ENCODE measurements at regions not wholly inside any gene's neighbourhood (a gene's known extent, or its start where the extent isn't known, plus 50 kb on each side); places are given as distances from the start of the nearest gene placed in this dataset.

- H3K9me1 ChIP-seq (ENCODE audit: control insufficient read depth, extremely low read depth, insufficient read depth, low read length): no peaks in the 10 kb centered on the region
- no peaks in the 10 kb centered on the region for H3K9me3 ChIP-seq (ENCODE audit: control insufficient read depth, low read depth, low read length)
- dilution Hi-C loops (cut with MboI; ENCODE audit: extremely low pct_ligation_motif_present, low sequenced_read_pairs): no loop called here
- H3K4me3 ChIP-seq (ENCODE audit: control insufficient read depth in 2 of 3, extremely low read depth in 1 of 3, insufficient read depth in 2 of 3, low read depth in 1 of 3, low read length in 3 of 3): no peak overlapping the region
- no peaks in the 10 kb centered on the region for H3K27me3 ChIP-seq (ENCODE audit: control insufficient read depth, extremely low read depth, insufficient read depth, low read length)
- TF ChIP-seq CTCF (optimal IDR thresholded peaks at IDR 0.05 in 1 of 3, IDR thresholded peaks at IDR 0.05 in 1 of 3, conservative IDR thresholded peaks at IDR 0.05 in 1 of 3; ENCODE audit: extremely low read depth in 1 of 3, insufficient read depth in 2 of 3, low read length in 3 of 3): no peak
- TF ChIP-seq EZH2 (IDR thresholded peaks at IDR 0.05; ENCODE audit: low read length): no peak
- no peak for DNase-seq (ENCODE audit: low read depth, low spot score)
- H3K9ac ChIP-seq (ENCODE audit: control insufficient read depth, extremely low read depth, insufficient read depth, low read length): no peak overlapping the region
- no peaks in the 10 kb centered on the region for H3K79me2 ChIP-seq (ENCODE audit: control insufficient read depth, insufficient read depth, low read length)
- no peaks in the 10 kb centered on the region for H3K36me3 ChIP-seq (ENCODE audit: control insufficient read depth in 2 of 2, extremely low read depth in 1 of 2, insufficient read depth in 2 of 2, low read length in 2 of 2)
- no peak overlapping the region for H3K27ac ChIP-seq (ENCODE audit: control insufficient read depth, insufficient read depth, low read length)
- H2AFZ ChIP-seq (ENCODE audit: control insufficient read depth, low read length): no peak overlapping the region
- no peaks in the 10 kb centered on the region for H4K20me1 ChIP-seq (ENCODE audit: control insufficient read depth, extremely low read depth, insufficient read depth, low read length)
- no peak overlapping the region for H3K4me2 ChIP-seq (ENCODE audit: control insufficient read depth, extremely low read depth, insufficient read depth, low read depth, low read length)
- FAIRE-seq: no peak
- no peaks in the 10 kb centered on the region for H3K4me1 ChIP-seq (ENCODE audit: control insufficient read depth, extremely low read depth, insufficient read depth, low read length)
These were observed 161.4 kb upstream of the FBXL7 start for GRCh38 chr5:15338546-15338945.

GRCh38 chr5:15334551-15335266 is 165.3 kb upstream of the FBXL7 start:
- H3K27me3 ChIP-seq (ENCODE audit: control insufficient read depth, extremely low read depth, insufficient read depth, low read length): no peaks in the 10 kb centered on the region
- dilution Hi-C loops (cut with MboI; ENCODE audit: extremely low pct_ligation_motif_present, low sequenced_read_pairs): no loop called here
- H3K36me3 ChIP-seq (ENCODE audit: control insufficient read depth in 2 of 2, extremely low read depth in 1 of 2, insufficient read depth in 2 of 2, low read length in 2 of 2): no peaks in the 10 kb centered on the region
- DNase-seq (ENCODE audit: low read depth, low spot score): no peak
- no peak overlapping the region for H2AFZ ChIP-seq (ENCODE audit: control insufficient read depth, low read length)
- no peak for FAIRE-seq
- no peak overlapping the region for H3K4me2 ChIP-seq (ENCODE audit: control insufficient read depth, extremely low read depth, insufficient read depth, low read depth, low read length)
- no peak overlapping the region for H3K9ac ChIP-seq (ENCODE audit: control insufficient read depth, extremely low read depth, insufficient read depth, low read length)
- H3K9me3 ChIP-seq (ENCODE audit: control insufficient read depth, low read depth, low read length): no peaks in the 10 kb centered on the region
- no peaks in the 10 kb centered on the region for H3K9me1 ChIP-seq (ENCODE audit: control insufficient read depth, extremely low read depth, insufficient read depth, low read length)
- H3K4me1 ChIP-seq (ENCODE audit: control insufficient read depth, extremely low read depth, insufficient read depth, low read length): no peaks in the 10 kb centered on the region
- H3K79me2 ChIP-seq (ENCODE audit: control insufficient read depth, insufficient read depth, low read length): no peaks in the 10 kb centered on the region
- TF ChIP-seq EZH2 (IDR thresholded peaks at IDR 0.05; ENCODE audit: low read length) (no peak), CTCF (optimal IDR thresholded peaks at IDR 0.05 in 1 of 3, IDR thresholded peaks at IDR 0.05 in 1 of 3, conservative IDR thresholded peaks at IDR 0.05 in 1 of 3; ENCODE audit: extremely low read depth in 1 of 3, insufficient read depth in 2 of 3, low read length in 3 of 3) (no peak)
- H4K20me1 ChIP-seq (ENCODE audit: control insufficient read depth, extremely low read depth, insufficient read depth, low read length): no peaks in the 10 kb centered on the region
- H3K27ac ChIP-seq (ENCODE audit: control insufficient read depth, insufficient read depth, low read length): no peak overlapping the region
- H3K4me3 ChIP-seq (ENCODE audit: control insufficient read depth in 2 of 3, extremely low read depth in 1 of 3, insufficient read depth in 2 of 3, low read depth in 1 of 3, low read length in 3 of 3): no peak overlapping the region
